ENCODE measurements at regions not wholly inside any gene's neighbourhood (a gene's known extent, or its start where the extent isn't known, plus 50 kb on each side); places are given as distances from the start of the nearest gene placed in this dataset.

DNA sequence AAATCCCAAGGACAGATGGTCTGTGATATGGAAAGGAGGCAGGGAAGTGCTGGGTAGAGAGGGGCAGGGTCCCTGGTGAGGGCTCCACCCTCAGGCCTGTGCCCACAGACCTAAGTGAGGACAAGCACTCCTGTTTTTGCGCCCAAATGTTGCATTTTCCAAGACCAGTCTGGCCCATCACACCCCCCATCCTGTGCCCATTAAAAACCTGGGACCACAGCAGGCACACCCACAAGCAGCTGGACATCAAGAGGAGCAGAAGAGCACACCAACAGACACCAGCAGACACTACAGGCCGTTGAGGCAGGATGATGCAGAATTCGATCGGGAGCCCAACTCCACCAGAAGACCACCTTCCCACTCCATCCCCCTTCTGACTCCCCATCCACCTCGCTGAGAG lies 72.8 kb downstream of the DMRTA2 start:
- Histone ChIP-seq H3K36me3 (ENCODE audit: low read depth) (no peaks in the 10 kb centered on the region), H3K4me1 (ENCODE audit: insufficient read depth, poor library complexity, severe bottlenecking) (no peaks in the 10 kb centered on the region), H3K27me3 (ENCODE audit: insufficient read depth, poor library complexity, severe bottlenecking) (no peaks in the 10 kb centered on the region), H3K4me3 (ENCODE audit: severe bottlenecking) (no peak overlapping the region), H3K9me3 (ENCODE audit: severe bottlenecking) (no peaks in the 10 kb centered on the region), H3K27ac (ENCODE audit: poor library complexity, severe bottlenecking) (no peak overlapping the region)
- no peak for TF ChIP-seq CTCF (IDR thresholded peaks at IDR 0.05; ENCODE audit: poor library complexity, severe bottlenecking)
- DNase-seq (ENCODE audit: low spot score) (no peak), ATAC-seq (ENCODE audit: low read depth) (no peak)

DNA sequence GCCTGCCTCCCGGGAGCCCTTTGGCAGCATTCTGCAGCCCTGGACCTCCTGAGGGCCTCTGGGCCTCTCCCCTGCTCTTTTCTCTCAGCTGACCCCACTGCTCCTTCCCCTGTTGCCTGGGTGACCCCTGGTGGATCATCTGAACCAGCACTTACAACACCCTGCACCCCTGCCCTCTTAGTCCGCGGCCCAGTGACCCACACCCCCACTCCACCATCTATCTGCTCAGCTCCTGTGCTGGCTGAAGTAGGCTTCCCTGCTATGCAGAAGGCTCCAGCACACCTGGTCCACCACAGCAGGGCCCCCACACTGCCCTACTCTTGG lies 74.0 kb downstream of the DMRTA2 start:
- DNase-seq (ENCODE audit: low spot score) = no peak
- Histone ChIP-seq H3K27ac (ENCODE audit: poor library complexity, severe bottlenecking) (no peak overlapping the region), H3K4me3 (ENCODE audit: severe bottlenecking) (no peak overlapping the region), H3K4me1 (ENCODE audit: insufficient read depth, poor library complexity, severe bottlenecking) (no peaks in the 10 kb centered on the region), H3K27me3 (ENCODE audit: insufficient read depth, poor library complexity, severe bottlenecking) (no peaks in the 10 kb centered on the region), H3K9me3 (ENCODE audit: severe bottlenecking) (no peaks in the 10 kb centered on the region), H3K36me3 (ENCODE audit: low read depth) (no peaks in the 10 kb centered on the region)
- no peak for TF ChIP-seq CTCF (IDR thresholded peaks at IDR 0.05; ENCODE audit: poor library complexity, severe bottlenecking)
- no peak; the same call in 2 of the 3 replicates for ATAC-seq (ENCODE audit: low read depth)

DNA sequence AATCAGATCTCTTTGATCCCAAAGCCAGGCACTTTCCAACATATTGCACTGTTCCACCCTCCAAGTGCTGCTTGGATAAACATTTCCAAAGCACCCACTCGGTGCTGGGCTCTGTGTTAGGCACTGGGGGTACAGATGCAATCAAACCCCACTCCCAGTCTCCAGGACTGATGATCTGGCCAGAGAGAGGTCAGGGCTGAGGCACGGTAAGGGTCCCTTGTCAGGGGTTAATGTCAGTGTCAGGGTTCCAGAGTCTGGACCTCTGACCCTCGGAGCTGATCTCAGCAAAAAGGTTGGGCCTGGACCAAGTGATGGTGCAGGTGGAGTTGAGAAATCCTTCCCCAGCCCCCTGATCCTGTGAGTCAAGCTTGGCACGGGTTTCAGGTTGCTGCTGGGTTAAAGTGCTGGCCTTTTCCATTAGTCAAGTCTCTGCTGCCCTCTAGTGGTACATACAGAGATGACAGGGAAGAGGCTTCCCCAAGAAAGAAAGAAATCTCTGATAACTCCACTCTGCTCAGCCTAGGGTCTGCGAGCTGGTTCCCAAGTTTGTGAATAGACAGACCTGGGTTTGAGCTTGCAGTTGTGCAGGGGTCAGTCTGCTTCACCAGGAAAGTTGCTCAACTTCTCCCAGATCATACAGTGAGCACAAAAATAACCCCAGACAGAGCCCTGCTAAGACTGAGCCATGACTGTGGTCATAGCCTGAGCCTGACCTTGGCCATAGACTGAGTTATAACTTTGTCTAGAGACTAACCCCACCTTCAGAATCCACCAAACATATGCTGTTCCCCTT lies 74.6 kb downstream of the DMRTA2 start:
- DNase-seq (ENCODE audit: low spot score) (no peak), ATAC-seq (ENCODE audit: low read depth) (peak; percentile 80)

GRCh38 chr1:50347933-50348332 lies 75.3 kb downstream of the DMRTA2 start:
- no peaks in the 10 kb centered on the region for H3K4me1 ChIP-seq (ENCODE audit: insufficient read depth, poor library complexity, severe bottlenecking)
- no peak overlapping the region for H3K4me3 ChIP-seq (ENCODE audit: severe bottlenecking)
- H3K27ac ChIP-seq (ENCODE audit: poor library complexity, severe bottlenecking) = no peak overlapping the region
- H3K27me3 ChIP-seq (ENCODE audit: insufficient read depth, poor library complexity, severe bottlenecking) = no peaks in the 10 kb centered on the region
- ATAC-seq (ENCODE audit: low read depth) = no peak
- DNase-seq (ENCODE audit: low spot score) = no peak
- H3K36me3 ChIP-seq (ENCODE audit: low read depth) = no peaks in the 10 kb centered on the region
- no peaks in the 10 kb centered on the region for H3K9me3 ChIP-seq (ENCODE audit: severe bottlenecking)
- TF ChIP-seq CTCF (IDR thresholded peaks at IDR 0.05; ENCODE audit: poor library complexity, severe bottlenecking) = no peak

More for the DNA sequence above, 74.6 kb downstream of the DMRTA2 start:
- Histone ChIP-seq H3K9me3 (ENCODE audit: severe bottlenecking) (no peaks in the 10 kb centered on the region), H3K27me3 (ENCODE audit: insufficient read depth, poor library complexity, severe bottlenecking) (no peaks in the 10 kb centered on the region), H3K4me1 (ENCODE audit: insufficient read depth, poor library complexity, severe bottlenecking) (no peaks in the 10 kb centered on the region), H3K4me3 (ENCODE audit: severe bottlenecking) (no peak overlapping the region), H3K27ac (ENCODE audit: poor library complexity, severe bottlenecking) (no peak overlapping the region), H3K36me3 (ENCODE audit: low read depth) (no peaks in the 10 kb centered on the region)
- TF ChIP-seq CTCF (IDR thresholded peaks at IDR 0.05; ENCODE audit: poor library complexity, severe bottlenecking) = peak; percentile 78

DNA sequence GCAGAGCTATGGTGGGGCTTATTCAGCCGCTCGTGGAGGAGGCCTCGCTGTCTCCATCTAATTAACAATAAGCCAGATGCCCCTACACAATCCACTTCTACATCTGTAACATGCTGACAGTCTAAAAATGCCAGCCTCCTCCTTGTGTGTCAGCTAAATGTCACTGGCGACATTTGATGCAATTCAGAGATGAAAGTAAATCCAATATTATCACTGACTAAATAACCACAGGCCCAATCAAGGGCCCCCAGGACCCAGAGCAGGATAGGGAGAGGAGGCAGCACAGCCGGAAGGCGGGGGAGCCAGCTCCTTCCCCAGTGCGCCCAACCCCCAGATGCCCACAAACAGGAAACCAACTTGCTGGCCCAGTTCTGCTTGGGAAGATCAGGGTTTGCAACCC lies 76.6 kb downstream of the DMRTA2 start:
- Histone ChIP-seq H3K27ac (ENCODE audit: poor library complexity, severe bottlenecking) (no peak overlapping the region), H3K36me3 (ENCODE audit: low read depth) (no peaks in the 10 kb centered on the region), H3K4me3 (ENCODE audit: severe bottlenecking) (no peak overlapping the region), H3K27me3 (ENCODE audit: insufficient read depth, poor library complexity, severe bottlenecking) (no peaks in the 10 kb centered on the region), H3K9me3 (ENCODE audit: severe bottlenecking) (no peaks in the 10 kb centered on the region), H3K4me1 (ENCODE audit: insufficient read depth, poor library complexity, severe bottlenecking) (no peaks in the 10 kb centered on the region)
- no peak for TF ChIP-seq CTCF (IDR thresholded peaks at IDR 0.05; ENCODE audit: poor library complexity, severe bottlenecking)
- DNase-seq (ENCODE audit: low spot score) = no peak
- no peak for ATAC-seq (ENCODE audit: low read depth)
